ENCODE measurements at regions not wholly inside any gene's neighbourhood (a gene's known extent, or its start where the extent isn't known, plus 50 kb on each side); places are given as distances from the start of the nearest gene placed in this dataset.

DNA sequence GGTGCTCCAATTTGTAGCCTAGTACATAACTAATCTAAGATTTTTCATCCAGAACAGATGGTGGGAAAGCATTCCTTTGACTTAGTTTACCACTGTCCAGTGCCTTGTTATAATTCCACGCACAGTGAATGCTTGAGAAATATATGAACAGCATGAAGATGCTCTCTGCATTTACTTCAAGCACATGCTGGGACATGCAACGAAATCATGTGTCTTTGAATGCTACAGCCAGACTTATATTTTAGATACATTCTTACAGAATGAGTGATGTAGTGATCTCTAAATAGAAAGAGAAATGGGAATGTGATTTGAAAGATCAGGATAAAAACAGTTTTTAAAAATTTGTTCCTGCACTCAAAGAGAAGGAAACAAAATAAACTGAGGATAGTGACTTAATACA is 398.3 kb downstream of the FBXO15 start:
- DNase-seq, result no peak
- no peaks in the 10 kb centered on the region for H3K4me1 Mint-ChIP-seq (ENCODE audit: low read depth)
- no peaks in the 10 kb centered on the region for H3K36me3 Mint-ChIP-seq (ENCODE audit: low read depth)
- no peak overlapping the region for H3K27ac Mint-ChIP-seq
- H3K9me3 Mint-ChIP-seq, result no peaks in the 10 kb centered on the region
- H3K4me3 Mint-ChIP-seq, result no peak overlapping the region
- H3K27me3 Mint-ChIP-seq, result no peaks in the 10 kb centered on the region

DNA sequence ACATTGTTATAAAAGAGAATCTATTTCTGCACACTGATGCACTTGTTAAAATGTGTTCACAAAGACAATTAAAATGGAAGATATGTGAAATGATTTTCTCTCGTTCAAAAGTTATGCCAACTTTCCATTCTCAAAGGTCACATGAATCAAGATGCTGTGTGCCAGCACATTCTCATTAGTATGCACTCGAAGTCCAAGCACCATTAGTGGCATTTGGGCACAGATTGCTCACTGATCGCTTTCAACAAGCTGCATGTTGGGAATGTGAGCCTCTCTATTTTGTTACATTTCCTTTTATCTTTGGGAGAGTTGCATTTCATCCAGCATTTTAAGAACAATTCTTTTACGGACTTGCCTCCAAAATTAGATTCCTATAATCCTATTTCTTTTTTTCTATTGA is 398.9 kb downstream of the FBXO15 start:
- Mint-ChIP-seq H3K4me1 (ENCODE audit: low read depth) (no peaks in the 10 kb centered on the region), H3K27ac (no peak overlapping the region), H3K36me3 (ENCODE audit: low read depth) (no peaks in the 10 kb centered on the region), H3K4me3 (no peak overlapping the region), H3K27me3 (no peaks in the 10 kb centered on the region), H3K9me3 (no peaks in the 10 kb centered on the region)
- DNase-seq, result no peak

DNA sequence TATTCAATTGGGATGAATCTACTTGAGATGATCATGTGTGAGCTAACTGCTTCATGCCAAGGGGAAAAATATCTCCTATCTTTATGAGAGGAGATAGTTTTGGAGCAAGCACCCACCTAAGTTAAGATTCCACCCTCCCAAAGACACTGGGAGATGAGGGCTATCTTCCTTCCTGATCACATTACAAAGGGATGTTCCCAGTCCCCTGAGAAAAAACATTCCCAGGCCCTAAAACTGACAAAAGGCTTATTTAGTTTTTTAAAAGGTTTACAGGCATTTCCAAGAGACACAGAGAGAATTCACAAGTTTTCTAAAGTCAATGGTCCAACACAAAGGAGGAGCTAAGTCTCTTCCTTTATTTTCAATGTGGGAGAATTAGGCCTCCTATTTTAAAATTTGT is 401.5 kb downstream of the FBXO15 start:
- Mint-ChIP-seq H3K27me3 (no peaks in the 10 kb centered on the region), H3K4me3 (no peak overlapping the region), H3K27ac (no peak overlapping the region), H3K36me3 (ENCODE audit: low read depth) (no peaks in the 10 kb centered on the region), H3K4me1 (ENCODE audit: low read depth) (no peaks in the 10 kb centered on the region), H3K9me3 (no peaks in the 10 kb centered on the region)
- no peak for DNase-seq

DNA sequence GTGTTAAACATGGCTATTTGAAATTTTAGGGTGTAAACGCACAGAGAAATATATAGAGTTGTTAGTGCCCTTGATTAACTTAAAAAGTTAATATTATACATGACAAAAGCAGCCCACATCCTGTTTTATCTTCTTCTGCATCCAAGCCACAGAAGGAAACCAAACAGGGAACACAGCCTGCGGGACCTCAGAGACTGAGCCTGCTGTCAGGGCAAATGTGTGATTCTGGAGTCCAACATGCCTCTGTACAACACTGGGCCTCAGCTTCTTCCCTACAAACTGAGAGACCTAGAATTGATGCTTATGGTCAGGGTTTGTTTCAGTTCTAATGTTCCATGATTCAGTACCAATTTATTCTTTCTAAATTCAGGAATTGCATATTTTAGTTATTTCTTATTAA is 404.7 kb downstream of the FBXO15 start:
- H3K4me1 Mint-ChIP-seq (ENCODE audit: low read depth), result no peaks in the 10 kb centered on the region
- no peak for DNase-seq
- H3K27ac Mint-ChIP-seq, result no peak overlapping the region
- H3K27me3 Mint-ChIP-seq, result no peaks in the 10 kb centered on the region
- no peaks in the 10 kb centered on the region for H3K36me3 Mint-ChIP-seq (ENCODE audit: low read depth)
- H3K9me3 Mint-ChIP-seq, result no peaks in the 10 kb centered on the region
- H3K4me3 Mint-ChIP-seq, result no peak overlapping the region

DNA sequence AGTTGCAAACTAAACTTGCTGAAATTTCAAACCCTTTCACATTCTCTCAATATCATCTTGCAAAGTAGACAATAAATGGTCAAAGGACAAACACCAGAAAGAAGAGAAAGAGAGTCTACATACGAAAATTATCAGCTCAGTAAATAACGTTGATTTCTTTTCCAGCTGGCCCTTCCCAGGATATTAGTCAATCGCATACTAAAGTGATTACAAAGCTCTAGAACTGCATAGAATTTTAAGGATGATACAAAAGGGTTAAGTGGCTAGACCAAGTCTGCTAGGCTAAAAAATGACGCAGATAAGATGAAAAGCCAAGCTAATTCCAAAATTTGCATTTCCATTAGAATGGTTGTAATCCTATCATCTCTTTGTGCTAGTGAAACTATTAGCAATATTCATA is 405.7 kb downstream of the FBXO15 start:
- H3K9me3 Mint-ChIP-seq, result no peaks in the 10 kb centered on the region
- H3K4me1 Mint-ChIP-seq (ENCODE audit: low read depth), result no peaks in the 10 kb centered on the region
- no peaks in the 10 kb centered on the region for H3K36me3 Mint-ChIP-seq (ENCODE audit: low read depth)
- no peaks in the 10 kb centered on the region for H3K27me3 Mint-ChIP-seq
- H3K4me3 Mint-ChIP-seq, result no peak overlapping the region
- H3K27ac Mint-ChIP-seq, result no peak overlapping the region
- DNase-seq, result no peak

DNA sequence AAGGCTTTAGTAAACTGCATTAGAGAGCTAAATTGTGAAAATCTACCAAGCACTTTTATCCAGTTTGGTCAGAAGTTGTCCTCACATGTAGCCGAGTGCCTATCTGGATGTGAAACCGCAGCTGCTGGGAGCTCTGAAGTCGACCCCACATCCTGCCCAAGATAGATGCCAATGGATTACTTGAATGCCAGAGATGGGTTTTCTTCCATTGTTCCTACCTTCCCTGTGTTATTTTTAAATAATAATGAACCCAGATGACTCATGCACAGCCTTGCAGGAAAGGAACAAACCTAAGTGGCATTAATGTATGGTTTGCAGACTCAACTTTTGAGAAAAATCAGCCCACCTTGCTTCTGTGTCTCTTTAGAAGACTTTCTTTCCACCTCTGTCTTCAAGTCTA is 408.5 kb downstream of the FBXO15 start:
- Mint-ChIP-seq H3K36me3 (ENCODE audit: low read depth) (no peaks in the 10 kb centered on the region), H3K27ac (no peak overlapping the region), H3K4me1 (ENCODE audit: low read depth) (no peaks in the 10 kb centered on the region), H3K27me3 (no peaks in the 10 kb centered on the region), H3K4me3 (no peak overlapping the region), H3K9me3 (no peaks in the 10 kb centered on the region)
- no peak for DNase-seq

DNA sequence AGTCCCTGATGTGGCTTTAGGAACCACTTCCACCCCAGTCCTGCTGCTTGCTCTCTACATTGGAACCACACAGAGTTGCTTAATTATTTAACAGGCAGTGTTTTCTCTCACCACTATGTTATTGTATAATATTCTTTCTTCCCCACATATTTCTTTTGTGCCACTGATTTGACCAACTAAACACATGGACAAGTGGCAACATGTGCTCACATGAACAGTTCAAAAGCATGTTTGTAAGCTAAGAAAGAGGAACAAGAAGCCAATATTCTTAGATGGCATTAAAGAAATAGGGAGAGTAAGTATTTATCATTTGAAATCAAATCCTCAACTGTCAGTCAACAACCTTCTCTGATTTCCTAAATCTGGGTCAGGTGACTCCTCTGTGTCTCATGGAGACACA is 409.6 kb downstream of the FBXO15 start:
- no peaks in the 10 kb centered on the region for H3K27me3 Mint-ChIP-seq
- no peak overlapping the region for H3K27ac Mint-ChIP-seq
- H3K4me1 Mint-ChIP-seq (ENCODE audit: low read depth), result no peaks in the 10 kb centered on the region
- no peak for DNase-seq
- H3K4me3 Mint-ChIP-seq, result no peak overlapping the region
- no peaks in the 10 kb centered on the region for H3K36me3 Mint-ChIP-seq (ENCODE audit: low read depth)
- no peaks in the 10 kb centered on the region for H3K9me3 Mint-ChIP-seq

DNA sequence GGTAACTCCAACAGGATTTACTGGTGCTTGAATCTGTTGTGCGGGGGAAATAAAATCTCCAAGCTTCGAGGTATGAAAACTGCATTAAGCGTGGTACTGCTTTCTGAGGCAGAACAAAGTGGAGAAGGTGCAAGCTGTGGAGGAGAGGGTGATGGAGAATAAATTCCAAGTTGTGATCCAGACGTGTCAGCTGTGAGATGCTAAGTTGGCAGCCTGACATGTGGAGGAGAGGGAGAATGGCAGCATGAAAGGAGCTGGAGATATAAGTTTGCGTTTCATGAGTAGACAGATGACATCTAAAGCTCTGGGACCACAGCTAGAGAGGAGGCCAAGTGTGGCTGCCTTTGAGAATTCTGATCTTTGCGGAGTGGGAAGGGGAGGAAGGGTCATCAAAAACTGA is 411.8 kb downstream of the FBXO15 start:
- Mint-ChIP-seq H3K4me3 (no peak overlapping the region), H3K27me3 (no peaks in the 10 kb centered on the region), H3K4me1 (ENCODE audit: low read depth) (no peaks in the 10 kb centered on the region), H3K36me3 (ENCODE audit: low read depth) (no peaks in the 10 kb centered on the region), H3K27ac (no peak overlapping the region), H3K9me3 (no peaks in the 10 kb centered on the region)
- no peak for DNase-seq

DNA sequence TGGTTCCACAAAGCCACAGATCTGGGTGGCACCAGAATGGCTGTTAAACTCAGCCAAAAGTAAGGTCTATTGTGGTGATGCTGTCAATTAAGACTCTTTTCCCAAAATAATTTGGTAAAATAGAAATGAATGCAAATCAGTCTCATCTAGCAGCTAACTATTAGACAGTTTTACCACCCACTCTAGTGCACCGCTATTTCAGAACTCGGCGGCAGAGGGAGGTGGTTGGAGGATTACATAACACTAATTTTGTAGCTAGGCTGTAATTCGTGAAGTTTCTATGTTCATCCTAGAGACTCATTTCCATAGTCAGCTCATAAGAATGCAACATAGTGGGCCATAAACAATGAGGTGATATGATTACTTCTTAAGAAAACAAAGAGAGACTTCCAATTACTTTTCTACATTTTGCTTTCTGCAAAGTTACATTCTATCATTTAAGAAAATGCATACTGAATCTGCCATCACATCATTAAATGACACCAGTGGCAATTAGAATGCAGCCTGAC is 413.8 kb downstream of the FBXO15 start:
- DNase-seq, result no peak
- no peaks in the 10 kb centered on the region for H3K36me3 Mint-ChIP-seq (ENCODE audit: low read depth)
- no peaks in the 10 kb centered on the region for H3K9me3 Mint-ChIP-seq
- no peaks in the 10 kb centered on the region for H3K27me3 Mint-ChIP-seq
- no peak overlapping the region for H3K4me3 Mint-ChIP-seq
- H3K4me1 Mint-ChIP-seq (ENCODE audit: low read depth), result no peaks in the 10 kb centered on the region
- no peak overlapping the region for H3K27ac Mint-ChIP-seq

DNA sequence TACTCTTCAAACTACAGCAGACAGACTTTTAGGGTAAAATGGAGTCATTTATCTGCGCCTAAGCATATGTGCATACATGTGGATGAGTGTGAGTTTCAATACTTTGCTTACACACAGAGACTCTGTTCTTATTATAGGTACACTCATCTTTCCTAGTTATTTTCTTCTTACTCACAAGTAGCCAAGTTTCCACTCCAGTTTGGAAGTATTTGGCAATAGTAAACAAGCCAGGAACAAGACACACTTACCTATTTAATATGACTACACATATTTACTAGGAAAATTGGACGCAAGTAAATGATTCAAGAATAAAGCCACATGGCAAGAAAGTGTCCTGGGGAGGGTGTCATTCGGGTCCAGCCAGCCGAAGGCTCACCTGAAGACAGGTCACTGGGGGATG is 414.3 kb downstream of the FBXO15 start:
- H3K4me1 Mint-ChIP-seq (ENCODE audit: low read depth), result no peaks in the 10 kb centered on the region

DNA sequence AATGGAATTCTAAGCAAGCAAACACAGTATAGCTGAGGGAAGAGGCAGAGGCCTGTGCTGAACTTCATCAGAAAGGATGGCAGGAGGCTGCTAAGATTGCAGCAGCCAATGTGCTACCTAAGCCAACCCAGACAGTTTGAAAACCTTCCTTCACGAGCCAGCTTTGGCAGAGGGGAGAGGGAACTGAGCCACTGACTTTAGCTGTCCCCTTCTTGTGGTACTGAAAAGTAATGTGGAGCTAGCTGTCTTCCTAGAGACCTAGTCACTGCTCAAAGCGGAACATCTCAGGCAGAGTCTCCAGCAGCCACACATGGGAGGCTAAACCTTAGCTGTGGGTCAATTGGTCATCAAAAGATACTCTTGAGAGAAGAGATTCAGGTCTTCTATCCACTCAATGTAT is 419.0 kb downstream of the FBXO15 start:
- no peak overlapping the region for H3K27ac Mint-ChIP-seq
- H3K9me3 Mint-ChIP-seq, result no peaks in the 10 kb centered on the region
- H3K36me3 Mint-ChIP-seq (ENCODE audit: low read depth), result no peaks in the 10 kb centered on the region
- H3K4me3 Mint-ChIP-seq, result no peak overlapping the region
- no peaks in the 10 kb centered on the region for H3K27me3 Mint-ChIP-seq
- no peak for DNase-seq
- no peaks in the 10 kb centered on the region for H3K4me1 Mint-ChIP-seq (ENCODE audit: low read depth)

More for the DNA sequence above, 414.3 kb downstream of the FBXO15 start:
- Mint-ChIP-seq H3K9me3 (no peaks in the 10 kb centered on the region), H3K4me3 (no peak overlapping the region), H3K27ac (no peak overlapping the region), H3K36me3 (ENCODE audit: low read depth) (no peaks in the 10 kb centered on the region), H3K27me3 (no peaks in the 10 kb centered on the region)
- DNase-seq, result no peak

DNA sequence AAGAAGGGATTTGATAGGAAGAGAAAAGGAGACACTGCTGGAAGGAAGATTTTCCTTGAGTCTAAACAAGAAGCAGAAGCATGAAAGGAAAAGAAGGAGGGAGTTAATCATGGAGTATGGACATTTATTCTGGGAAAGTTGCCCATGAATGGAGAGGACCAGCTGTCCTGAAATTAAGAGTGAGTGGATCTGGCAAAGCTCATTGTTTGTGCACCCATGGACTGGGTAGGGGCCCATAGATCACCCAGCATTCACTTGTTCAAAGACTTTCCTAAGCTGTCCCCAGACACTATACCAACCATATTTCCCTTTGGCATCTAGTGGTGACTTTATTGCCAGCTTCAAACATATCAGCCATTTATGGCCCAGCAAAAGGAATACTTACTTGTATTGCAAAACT is 422.7 kb downstream of the FBXO15 start:
- no peak for DNase-seq
- H3K27ac Mint-ChIP-seq, result no peak overlapping the region
- H3K9me3 Mint-ChIP-seq, result no peaks in the 10 kb centered on the region
- H3K4me3 Mint-ChIP-seq, result no peak overlapping the region
- H3K4me1 Mint-ChIP-seq (ENCODE audit: low read depth), result no peaks in the 10 kb centered on the region
- no peaks in the 10 kb centered on the region for H3K36me3 Mint-ChIP-seq (ENCODE audit: low read depth)
- H3K27me3 Mint-ChIP-seq, result no peaks in the 10 kb centered on the region

DNA sequence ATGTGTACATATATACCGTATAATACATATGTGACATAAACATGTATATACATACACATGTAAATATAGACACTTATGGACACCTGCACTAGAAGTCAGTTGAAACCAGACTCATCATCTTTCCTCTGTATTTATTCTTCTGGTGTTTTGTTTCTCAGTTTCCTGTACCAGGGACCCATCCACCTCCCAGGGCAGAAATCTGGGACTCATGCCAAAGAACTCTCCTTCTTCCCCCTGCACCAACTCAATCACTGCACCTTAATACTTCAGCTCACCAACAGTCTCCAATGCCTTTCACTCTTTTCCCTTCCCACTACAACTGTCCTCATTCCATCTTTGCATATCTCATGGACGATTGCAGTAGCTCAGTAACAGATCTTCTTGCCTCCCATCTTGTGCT is 428.0 kb downstream of the FBXO15 start:
- no peaks in the 10 kb centered on the region for H3K4me1 Mint-ChIP-seq (ENCODE audit: low read depth)
- no peaks in the 10 kb centered on the region for H3K9me3 Mint-ChIP-seq
- H3K36me3 Mint-ChIP-seq (ENCODE audit: low read depth), result no peaks in the 10 kb centered on the region
- no peak for DNase-seq
- no peaks in the 10 kb centered on the region for H3K27me3 Mint-ChIP-seq
- no peak overlapping the region for H3K4me3 Mint-ChIP-seq
- no peak overlapping the region for H3K27ac Mint-ChIP-seq

DNA sequence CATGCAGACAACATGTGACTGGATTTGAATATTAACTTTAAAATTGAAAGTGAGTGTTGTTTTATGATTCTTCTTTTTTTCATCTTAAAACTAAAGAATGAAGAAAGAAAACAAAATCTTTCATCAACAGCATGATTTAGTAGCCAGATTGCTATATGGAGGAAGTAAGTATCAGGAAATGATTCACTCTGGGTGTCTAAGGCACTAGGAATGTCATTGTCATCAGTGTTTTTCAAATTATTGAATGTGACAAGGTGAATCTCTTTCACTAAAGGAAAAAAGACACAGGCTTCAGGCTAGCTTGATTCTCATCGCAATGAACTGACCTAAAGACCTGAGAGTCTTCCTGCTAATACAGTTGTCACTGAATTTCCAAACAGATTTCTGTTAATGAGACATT is 430.1 kb downstream of the FBXO15 start:
- Mint-ChIP-seq H3K27ac (no peak overlapping the region), H3K9me3 (no peaks in the 10 kb centered on the region), H3K36me3 (ENCODE audit: low read depth) (no peaks in the 10 kb centered on the region), H3K27me3 (no peaks in the 10 kb centered on the region), H3K4me3 (no peak overlapping the region), H3K4me1 (ENCODE audit: low read depth) (no peaks in the 10 kb centered on the region)
- DNase-seq, result no peak

DNA sequence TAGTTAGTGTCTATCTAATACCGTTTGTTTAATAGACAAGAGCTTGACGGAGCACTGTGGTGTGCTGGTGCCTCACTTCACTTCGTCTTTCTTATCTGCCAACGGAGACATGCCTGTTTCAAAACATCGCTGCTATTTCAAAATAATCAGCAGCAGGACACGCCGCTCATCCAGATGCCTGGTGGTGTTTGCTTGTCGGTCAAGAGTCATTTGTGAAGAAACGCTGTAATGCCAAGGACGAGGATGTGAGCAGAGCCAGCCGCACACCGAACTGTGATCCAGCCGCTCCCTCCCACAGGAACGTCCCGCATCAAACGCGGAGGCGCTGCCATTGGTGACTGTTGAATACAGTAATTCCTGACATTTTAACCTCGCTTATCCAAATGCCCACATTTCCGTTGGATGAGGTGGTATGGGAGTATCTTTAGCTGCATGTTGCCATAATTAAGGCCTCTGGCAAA is 432.4 kb downstream of the FBXO15 start:
- no peaks in the 10 kb centered on the region for H3K9me3 Mint-ChIP-seq
- no peak overlapping the region for H3K27ac Mint-ChIP-seq
- H3K4me3 Mint-ChIP-seq, result no peak overlapping the region
- H3K27me3 Mint-ChIP-seq, result no peaks in the 10 kb centered on the region
- no peaks in the 10 kb centered on the region for H3K36me3 Mint-ChIP-seq (ENCODE audit: low read depth)
- H3K4me1 Mint-ChIP-seq (ENCODE audit: low read depth), result no peaks in the 10 kb centered on the region
- DNase-seq, result no peak

DNA sequence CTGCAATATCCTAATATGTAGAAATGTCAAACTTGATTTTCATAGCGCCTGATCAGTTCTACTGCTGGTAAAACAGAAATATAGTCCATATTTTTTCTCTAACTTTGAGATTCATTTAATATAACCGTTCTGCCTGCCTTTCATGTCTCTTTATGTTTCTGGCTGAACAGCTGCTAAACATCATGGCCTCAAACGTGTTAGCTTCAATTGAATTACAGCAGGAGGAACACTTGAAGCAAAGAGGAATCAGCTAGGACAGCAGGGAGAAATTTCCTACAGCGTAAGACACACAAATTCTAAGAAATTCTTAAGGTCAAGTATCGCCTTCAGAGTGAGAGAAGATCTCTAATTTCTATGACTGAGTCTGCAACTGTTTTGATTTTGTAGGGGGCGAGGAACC is 433.2 kb downstream of the FBXO15 start:
- Mint-ChIP-seq H3K9me3 (no peaks in the 10 kb centered on the region), H3K27me3 (no peaks in the 10 kb centered on the region)

More for the DNA sequence above, 433.2 kb downstream of the FBXO15 start:
- H3K4me3 Mint-ChIP-seq, result no peak overlapping the region
- no peaks in the 10 kb centered on the region for H3K4me1 Mint-ChIP-seq (ENCODE audit: low read depth)
- H3K27ac Mint-ChIP-seq, result no peak overlapping the region
- H3K36me3 Mint-ChIP-seq (ENCODE audit: low read depth), result no peaks in the 10 kb centered on the region
- no peak for DNase-seq

Data from activated T-cell treated with anti-CD3 and anti-CD28 coated beads, Interleukin-2, amount 50 U/mL, for 24 hours (primary cell).